Fibroblast of upper back skin (primary cell): ENCODE measurements at regions not wholly inside any gene's neighbourhood (a gene's known extent, or its start where the extent isn't known, plus 50 kb on each side); places are given as distances from the start of the nearest gene placed in this dataset.
A peak's percentile ranks its signal among the peaks of the same experiment; 100 is the strongest.
"Not testable (repeated sequence)": the region's sequence is repeated elsewhere in the genome, so short reads cannot be mapped to it uniquely, and the experiment has no call there.

Source experiments
- DNase-seq: peaks from one replicate; pipeline ENCODE4 v3.0.0-alpha.2; 2013

- no peak for DNase-seq
Measured at GRCh38 chr18:62629031-62629430, 86.3 kb upstream of the PHLPP1 start.

- no peak for DNase-seq
Measured at GRCh38 chr18:62631173-62631572, 84.2 kb upstream of the PHLPP1 start.

GRCh38 chr18:62632788-62633455 lies 82.4 kb upstream of the PHLPP1 start:
- no peak for DNase-seq

- DNase-seq = peak; percentile 41
Measured at GRCh38 chr18:62634458-62634857, 80.9 kb upstream of the PHLPP1 start.

GRCh38 chr18:62634979-62635630 lies 80.2 kb upstream of the PHLPP1 start:
- no peak for DNase-seq

- DNase-seq = no peak
Measured at GRCh38 chr18:62637403-62637802, 77.9 kb upstream of the PHLPP1 start.

GRCh38 chr18:62637807-62638687 lies 77.3 kb upstream of the PHLPP1 start:
- no peak for DNase-seq

- no peak for DNase-seq
Measured at GRCh38 chr18:62643181-62643580, 72.2 kb upstream of the PHLPP1 start.

- DNase-seq = no peak
Measured at GRCh38 chr18:62644773-62645172, 70.6 kb upstream of the PHLPP1 start.

- no peak for DNase-seq
Measured at GRCh38 chr18:62647179-62647578, 68.2 kb upstream of the PHLPP1 start.

GRCh38 chr18:62648045-62648678 lies 67.2 kb upstream of the PHLPP1 start:
- DNase-seq = no peak

GRCh38 chr18:62651276-62652056 lies 63.9 kb upstream of the PHLPP1 start:
- DNase-seq = no peak

- DNase-seq = not testable (repeated sequence)
Measured at GRCh38 chr18:62652057-62652629, 63.2 kb upstream of the PHLPP1 start.

- no peak for DNase-seq
Measured at GRCh38 chr18:62655520-62656219, 59.7 kb upstream of the PHLPP1 start.

- no peak for DNase-seq
Measured at GRCh38 chr18:62658028-62658427, 57.3 kb upstream of the PHLPP1 start.

- DNase-seq = no peak
Measured at GRCh38 chr18:62659698-62660097, 55.6 kb upstream of the PHLPP1 start.

GRCh38 chr18:62660691-62661090 lies 54.6 kb upstream of the PHLPP1 start:
- peak; percentile 2 for DNase-seq

- peak; percentile 28 for DNase-seq
Measured at GRCh38 chr18:62663731-62664336, 51.5 kb upstream of the PHLPP1 start.

- no peak for DNase-seq
Measured at GRCh38 chr18:62664414-62664813, 50.9 kb upstream of the PHLPP1 start.

- DNase-seq = no peak
Measured at GRCh38 chr18:62665188-62665587, 50.2 kb upstream of the PHLPP1 start.
